DOHH2 (cell line): ENCODE measurements at regions not wholly inside any gene's neighbourhood (a gene's known extent, or its start where the extent isn't known, plus 50 kb on each side); places are given as distances from the start of the nearest gene placed in this dataset.

Experiments
- H3F3A ChIP-seq: fragments of 200-600 bp; sonication (generic), shearing (Covaris generic); 2 replicates; pipeline ENCODE4 v1.6.0; 2016; ENCODE audit warnings: antibody characterized with exemption, mild to moderate bottlenecking; ENCODE audit not compliant: control insufficient read depth, insufficient read depth
- H3K27ac ChIP-seq: fragments of 200-600 bp; sonication (generic); 2 replicates; pipeline ENCODE4 v1.5.1; 2014; ENCODE audit warnings: low read depth, mild to moderate bottlenecking, low read length, moderate library complexity
- H3K27me3 ChIP-seq: fragments of 200-600 bp; sonication (generic); 2 replicates; pipeline ENCODE4 v1.6.1; 2014; ENCODE audit warnings: mild to moderate bottlenecking, low read length, mixed read lengths; ENCODE audit not compliant: control insufficient read depth
- H3K36me3 ChIP-seq: fragments of 200-600 bp; sonication (generic); 2 replicates; pipeline ENCODE4 v1.6.1; 2014; ENCODE audit warnings: mild to moderate bottlenecking, low read length, moderate library complexity, mixed read lengths; ENCODE audit not compliant: control insufficient read depth
- H3K4me1 ChIP-seq: fragments of 200-600 bp; sonication (generic); 2 replicates; pipeline ENCODE4 v1.6.1; 2014; ENCODE audit warnings: mild to moderate bottlenecking, low read length, mixed read lengths; ENCODE audit not compliant: control insufficient read depth
- H3K4me2 ChIP-seq: fragments of 200-600 bp; sonication (generic); 2 replicates; pipeline ENCODE4 v1.6.0; 2014; ENCODE audit warnings: mild to moderate bottlenecking, low read length, moderate library complexity
- H3K4me3 ChIP-seq: fragments of 200-600 bp; sonication (generic); 2 replicates; pipeline ENCODE4 v1.5.1; 2014; ENCODE audit warnings: mild to moderate bottlenecking, low read length, mixed read lengths
- H3K79me2 ChIP-seq: fragments of 200-600 bp; sonication (generic); 2 replicates; pipeline ENCODE4 v1.6.1; 2014; ENCODE audit warnings: mild to moderate bottlenecking, low read length, mixed read lengths; ENCODE audit not compliant: control insufficient read depth
- H3K9me2 ChIP-seq: fragments of 200-600 bp; sonication (generic); replicated peaks from 2 replicates; pipeline ENCODE4 v1.6.1; 2014; ENCODE audit warnings: mild to moderate bottlenecking, low read length, mixed read lengths; ENCODE audit not compliant: control insufficient read depth
- H3K9me3 ChIP-seq: fragments of 200-600 bp; sonication (generic); 2 replicates; pipeline ENCODE4 v1.6.1; 2014; ENCODE audit warnings: antibody characterized with exemption, low read length, mixed read lengths; ENCODE audit not compliant: control insufficient read depth, insufficient read depth
- H4K20me1 ChIP-seq: fragments of 200-600 bp; sonication (generic); 2 replicates; pipeline ENCODE4 v1.6.0; 2014; ENCODE audit warnings: low read depth, mild to moderate bottlenecking, antibody characterized with exemption, low read length, moderate library complexity; ENCODE audit not compliant: control insufficient read depth, insufficient read depth
- EZH2phosphoT487 ChIP-seq: fragments of 200-600 bp; sonication (generic); IDR thresholded peaks from 2 replicates; pipeline ENCODE4 v1.6.1; 2017; ENCODE audit warnings: borderline replicate concordance, mild to moderate bottlenecking, antibody characterized with exemption, low read length, moderate library complexity, mixed read lengths
- TF ChIP-seq, protein P1 (sequence below): fragments of 200-600 bp; sonication (generic); IDR thresholded peaks from one replicate; pipeline ENCODE4 v1.5.1; 2014; ENCODE audit warnings: antibody characterized with exemption, mild to moderate bottlenecking, low read depth, low read length; ENCODE audit not compliant: poor library complexity, severe bottlenecking

DNA sequence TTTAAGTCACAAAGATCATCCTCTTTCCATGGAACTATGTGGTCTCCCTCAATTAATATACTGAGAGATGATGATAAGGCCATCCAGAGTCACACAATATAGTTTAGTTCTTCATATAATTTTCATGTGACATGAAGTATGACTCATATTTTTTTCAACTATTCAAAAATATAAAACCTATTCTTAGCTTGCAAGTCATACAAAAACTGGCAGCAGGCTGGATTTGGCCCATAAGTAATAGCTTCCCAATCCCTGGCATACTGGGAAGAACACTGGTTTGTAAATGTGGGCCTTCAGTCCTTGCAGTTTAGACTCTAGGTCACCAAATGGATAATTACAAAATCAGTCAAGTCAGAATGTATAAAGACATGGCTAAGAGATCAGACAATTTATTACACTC lies 356.6 kb downstream of the PPP1R3A start:
- Histone ChIP-seq H3K4me3 (no peak overlapping the region), H3K9me3 (no peaks in the 10 kb centered on the region), H4K20me1 (no peaks in the 10 kb centered on the region), H3K4me2 (no peak overlapping the region), H3K9me2 (no peaks in the 10 kb centered on the region), H3K79me2 (no peaks in the 10 kb centered on the region), H3K36me3 (no peaks in the 10 kb centered on the region), H3K27ac (no peak overlapping the region), H3K27me3 (no peaks in the 10 kb centered on the region), H3F3A (no peaks in the 10 kb centered on the region), H3K4me1 (no peaks in the 10 kb centered on the region)
- TF ChIP-seq, protein P1, sequence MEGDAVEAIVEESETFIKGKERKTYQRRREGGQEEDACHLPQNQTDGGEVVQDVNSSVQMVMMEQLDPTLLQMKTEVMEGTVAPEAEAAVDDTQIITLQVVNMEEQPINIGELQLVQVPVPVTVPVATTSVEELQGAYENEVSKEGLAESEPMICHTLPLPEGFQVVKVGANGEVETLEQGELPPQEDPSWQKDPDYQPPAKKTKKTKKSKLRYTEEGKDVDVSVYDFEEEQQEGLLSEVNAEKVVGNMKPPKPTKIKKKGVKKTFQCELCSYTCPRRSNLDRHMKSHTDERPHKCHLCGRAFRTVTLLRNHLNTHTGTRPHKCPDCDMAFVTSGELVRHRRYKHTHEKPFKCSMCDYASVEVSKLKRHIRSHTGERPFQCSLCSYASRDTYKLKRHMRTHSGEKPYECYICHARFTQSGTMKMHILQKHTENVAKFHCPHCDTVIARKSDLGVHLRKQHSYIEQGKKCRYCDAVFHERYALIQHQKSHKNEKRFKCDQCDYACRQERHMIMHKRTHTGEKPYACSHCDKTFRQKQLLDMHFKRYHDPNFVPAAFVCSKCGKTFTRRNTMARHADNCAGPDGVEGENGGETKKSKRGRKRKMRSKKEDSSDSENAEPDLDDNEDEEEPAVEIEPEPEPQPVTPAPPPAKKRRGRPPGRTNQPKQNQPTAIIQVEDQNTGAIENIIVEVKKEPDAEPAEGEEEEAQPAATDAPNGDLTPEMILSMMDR, result no peak
- no peak for TF ChIP-seq EZH2phosphoT487

DNA sequence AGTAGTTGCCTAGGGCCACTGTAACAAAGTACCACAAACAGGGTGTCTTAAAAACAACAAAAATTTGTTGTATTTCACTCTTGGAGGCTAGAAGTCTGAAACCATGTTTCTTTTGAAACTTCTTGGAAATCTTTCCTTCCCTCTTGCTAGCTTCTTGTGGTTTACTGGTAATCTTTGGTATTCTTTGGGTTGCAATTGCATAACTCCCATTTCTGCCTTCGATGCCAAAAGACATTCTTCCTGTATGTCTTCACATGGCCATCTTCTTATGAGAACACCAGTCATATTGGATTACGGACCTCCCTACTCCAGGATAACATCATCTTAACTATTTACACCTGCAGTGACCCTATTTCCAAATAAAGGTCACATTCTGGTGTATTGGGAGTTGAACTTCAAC lies 357.4 kb downstream of the PPP1R3A start:
- Histone ChIP-seq H3K9me2 (no peaks in the 10 kb centered on the region), H3K4me2 (no peak overlapping the region), H3F3A (no peaks in the 10 kb centered on the region), H3K4me1 (no peaks in the 10 kb centered on the region), H3K79me2 (no peaks in the 10 kb centered on the region), H3K27me3 (no peaks in the 10 kb centered on the region), H3K9me3 (no peaks in the 10 kb centered on the region), H3K36me3 (no peaks in the 10 kb centered on the region), H4K20me1 (no peaks in the 10 kb centered on the region), H3K4me3 (no peak overlapping the region), H3K27ac (no peak overlapping the region)
- TF ChIP-seq, protein P1, result no peak
- TF ChIP-seq EZH2phosphoT487, result no peak

- Histone ChIP-seq H3K36me3 (no peaks in the 10 kb centered on the region), H3K9me3 (no peaks in the 10 kb centered on the region), H3K9me2 (no peaks in the 10 kb centered on the region), H3K4me1 (peaks cover 7% of the 10 kb centered on the region), H3K4me2 (no peak overlapping the region), H3K4me3 (no peak overlapping the region), H3K27ac (no peak overlapping the region), H3K79me2 (no peaks in the 10 kb centered on the region), H3F3A (no peaks in the 10 kb centered on the region), H4K20me1 (no peaks in the 10 kb centered on the region), H3K27me3 (no peaks in the 10 kb centered on the region)
- no peak for TF ChIP-seq EZH2phosphoT487
- TF ChIP-seq, protein P1, result no peak
Observed at GRCh38 chr7:113550966-113551365, 367.8 kb downstream of the PPP1R3A start.

GRCh38 chr7:113548561-113548960 lies 370.2 kb downstream of the PPP1R3A start:
- Histone ChIP-seq H3K27me3 (no peaks in the 10 kb centered on the region), H3K4me1 (peaks cover 7% of the 10 kb centered on the region), H4K20me1 (no peaks in the 10 kb centered on the region), H3K9me2 (no peaks in the 10 kb centered on the region), H3K4me2 (no peak overlapping the region), H3K36me3 (no peaks in the 10 kb centered on the region), H3K27ac (no peak overlapping the region), H3K79me2 (no peaks in the 10 kb centered on the region), H3F3A (no peaks in the 10 kb centered on the region), H3K9me3 (no peaks in the 10 kb centered on the region), H3K4me3 (no peak overlapping the region)
- TF ChIP-seq, protein P1, result no peak
- no peak for TF ChIP-seq EZH2phosphoT487
